Lung (tissue), 11 donors: ENCODE measurements at regions not wholly inside any gene's neighbourhood (a gene's known extent, or its start where the extent isn't known, plus 50 kb on each side); places are given as distances from the start of the nearest gene placed in this dataset.

Experiments
- ATAC-seq: fragments of 200-7000 bp; cut with Tn5 transposase; one replicate; pipeline ENCODE4 v1.9.1; 2020; ENCODE audit warnings: moderate number of reproducible peaks; ENCODE audit not compliant: insufficient read depth, low FRiP score
- DNase-seq, 3 donors: peaks; one replicate each; pipeline ENCODE4 v3.0.0-alpha.2; 2013 to 2017
- H3K27ac ChIP-seq, 2 donors: one replicate each; pipeline ENCODE4 v1.5.1; 2013; ENCODE audit warnings: mild to moderate bottlenecking in 2 of 2, moderate library complexity in 2 of 2, control low read depth in 1 of 2, inconsistent platforms in 1 of 2, low read depth in 1 of 2, low read length in 1 of 2
- H3K27me3 ChIP-seq, 3 donors: one replicate each; pipeline ENCODE4 v1.5.1; 2013; ENCODE audit warnings: low read length in 2 of 3; ENCODE audit not compliant: control insufficient read depth in 3 of 3, insufficient read depth in 3 of 3
- H3K36me3 ChIP-seq, 4 donors: one replicate each; pipeline ENCODE4 v1.5.1; 2013; ENCODE audit warnings: low read length in 4 of 4, mild to moderate bottlenecking in 1 of 4, moderate library complexity in 1 of 4; ENCODE audit not compliant: control insufficient read depth in 4 of 4, insufficient read depth in 4 of 4
- H3K4me1 ChIP-seq, 5 donors: one replicate each; pipeline ENCODE4 v1.5.1; 2013; ENCODE audit warnings: low read length in 5 of 5, mild to moderate bottlenecking in 2 of 5, moderate library complexity in 1 of 5; ENCODE audit not compliant: control insufficient read depth in 5 of 5, insufficient read depth in 5 of 5
- H3K4me3 ChIP-seq: one replicate; pipeline ENCODE4 v1.5.1; 2013; ENCODE audit warnings: mild to moderate bottlenecking, control low read depth, moderate library complexity
- H3K9ac ChIP-seq, 2 donors: one replicate each; pipeline ENCODE4 v1.5.1; 2013; ENCODE audit warnings: low read length in 2 of 2, control low read depth in 1 of 2; ENCODE audit not compliant: insufficient read depth in 1 of 2
- H3K9me3 ChIP-seq, 4 donors: one replicate each; pipeline ENCODE4 v1.5.1; 2013; ENCODE audit warnings: low read length in 3 of 4, mild to moderate bottlenecking in 1 of 4, moderate library complexity in 1 of 4; ENCODE audit not compliant: control insufficient read depth in 4 of 4, insufficient read depth in 3 of 4
- CTCF ChIP-seq: IDR thresholded peaks from 2 replicates; pipeline ENCODE4 v1.5.1; 2012; ENCODE audit warnings: mild to moderate bottlenecking; ENCODE audit errors: control extremely low read depth, extremely low read depth
- WGBS, 2 donors: extraction: QIAGEN DNeasy Blood & Tissue Kit; methylation state at CpG; one replicate each; pipeline ENCODE4 v1.1.7; 2013; 5-methylcytosine and 5-hydroxymethylcytosine counted together
- donor health status: control.
- donor health status: control.
- donor health status: Bipolar disorder and iron deficiency.
- donor health status: healthy.
- donor health status: DM: yes; HTN: yes; CAD: no.

- Histone ChIP-seq H3K27ac (no peak overlapping the region), H3K4me3 (no peak overlapping the region), H3K4me1 (no peaks in the 10 kb centered on the region), H3K27me3 (no peaks in the 10 kb centered on the region), H3K9ac (no peak overlapping the region), H3K36me3 (no peaks in the 10 kb centered on the region), H3K9me3 (no peaks in the 10 kb centered on the region)
- ATAC-seq (no peak), DNase-seq (no peak)
- no peak for TF ChIP-seq CTCF
- 81 to 82% methylated on average over 8 of the region's 8 CpGs for WGBS, 2 donors
Measured at GRCh38 chr3:18575573-18575972, 150.4 kb upstream of the SATB1 start.

GRCh38 chr3:18572809-18573208 lies 147.7 kb upstream of the SATB1 start:
- H3K36me3 ChIP-seq, result no peaks in the 10 kb centered on the region
- no peak overlapping the region for H3K4me3 ChIP-seq
- no peaks in the 10 kb centered on the region for H3K9me3 ChIP-seq
- no peak for TF ChIP-seq CTCF
- no peaks in the 10 kb centered on the region for H3K4me1 ChIP-seq
- ATAC-seq (no peak), DNase-seq (no peak)
- no peaks in the 10 kb centered on the region for H3K27me3 ChIP-seq
- H3K9ac ChIP-seq, result no peak overlapping the region
- no peak overlapping the region for H3K27ac ChIP-seq

- no peak for TF ChIP-seq CTCF
- Histone ChIP-seq H3K4me1 (no peaks in the 10 kb centered on the region), H3K27ac (no peak overlapping the region), H3K9me3 (no peaks in the 10 kb centered on the region), H3K4me3 (no peak overlapping the region), H3K36me3 (no peaks in the 10 kb centered on the region), H3K9ac (no peak overlapping the region), H3K27me3 (no peaks in the 10 kb centered on the region)
- DNase-seq, result no peak
- no peak for ATAC-seq
Measured at GRCh38 chr3:18567293-18567692, 142.2 kb upstream of the SATB1 start.

GRCh38 chr3:18562364-18563154 lies 137.4 kb upstream of the SATB1 start:
- H3K27me3 ChIP-seq, result no peaks in the 10 kb centered on the region
- no peaks in the 10 kb centered on the region for H3K9me3 ChIP-seq
- H3K9ac ChIP-seq, result no peak overlapping the region
- no peaks in the 10 kb centered on the region for H3K4me1 ChIP-seq
- no peak overlapping the region for H3K27ac ChIP-seq
- no peak overlapping the region for H3K4me3 ChIP-seq
- DNase-seq (peak in 2 of 3 donors; percentile 1 to 17), ATAC-seq (peak; percentile 12)
- no peaks in the 10 kb centered on the region for H3K36me3 ChIP-seq
- no peak for TF ChIP-seq CTCF
- 62 to 79% methylated on average over 1 of the region's 1 CpG for WGBS, 2 donors
